GM12874 (cell line): ENCODE measurements at regions not wholly inside any gene's neighbourhood (a gene's known extent, or its start where the extent isn't known, plus 50 kb on each side); places are given as distances from the start of the nearest gene placed in this dataset.

Experiments
- CTCF ChIP-seq: IDR thresholded peaks from 2 replicates; pipeline ENCODE4 v1.5.1; 2011; ENCODE audit warnings: low read depth, mild to moderate bottlenecking, control low read depth, low read length, moderate library complexity; ENCODE audit not compliant: insufficient read depth

- TF ChIP-seq CTCF, result no peak
Measured at GRCh38 chr7:45235905-45236304, 78.3 kb downstream of the RAMP3 start.

GRCh38 chr7:45236666-45237065, 79.1 kb downstream of the RAMP3 start:
- TF ChIP-seq CTCF, result no peak

- TF ChIP-seq CTCF, result no peak
Measured at GRCh38 chr7:45237788-45238461, 80.3 kb downstream of the RAMP3 start.

GRCh38 chr7:45238806-45239205, 81.2 kb downstream of the RAMP3 start:
- TF ChIP-seq CTCF, result no peak

GRCh38 chr7:45239486-45239885, 81.9 kb downstream of the RAMP3 start:
- no peak for TF ChIP-seq CTCF

- TF ChIP-seq CTCF, result no peak
Measured at GRCh38 chr7:45240273-45240771, 82.7 kb downstream of the RAMP3 start.

GRCh38 chr7:45240926-45241325, 83.3 kb downstream of the RAMP3 start:
- no peak for TF ChIP-seq CTCF
